NT2/D1 (cell line): ENCODE measurements at regions not wholly inside any gene's neighbourhood (a gene's known extent, or its start where the extent isn't known, plus 50 kb on each side); places are given as distances from the start of the nearest gene placed in this dataset.

Source experiments
- DNase-seq: peaks from one replicate; pipeline ENCODE4 v3.0.0-alpha.2; 2011; ENCODE audit warnings: low read depth, low spot score
- H3K27me3 ChIP-seq: 2 replicates; pipeline ENCODE4 v1.6.0; 2011; ENCODE audit warnings: mild to moderate bottlenecking; ENCODE audit not compliant: insufficient read length, insufficient read depth
- H3K36me3 ChIP-seq: 2 replicates; pipeline ENCODE4 v1.6.1; 2011; ENCODE audit warnings: mild to moderate bottlenecking, low read length, mixed read lengths; ENCODE audit not compliant: insufficient read depth, insufficient read length
- H3K4me1 ChIP-seq: 2 replicates; pipeline ENCODE4 v1.5.1; 2011; ENCODE audit not compliant: insufficient read depth, insufficient read length
- H3K4me3 ChIP-seq: 2 replicates; pipeline ENCODE4 v1.5.1; 2011; ENCODE audit warnings: low read depth; ENCODE audit not compliant: insufficient read length
- H3K9ac ChIP-seq: 2 replicates; pipeline ENCODE4 v1.6.0; 2011; ENCODE audit warnings: low read depth; ENCODE audit not compliant: insufficient read length
- H3K9me3 ChIP-seq: 2 replicates; pipeline ENCODE4 v1.5.1; 2011; ENCODE audit warnings: mild to moderate bottlenecking, low read length; ENCODE audit not compliant: insufficient read depth
- SUZ12 ChIP-seq: IDR thresholded peaks from 2 replicates; pipeline ENCODE4 v1.6.1; 2011; ENCODE audit not compliant: insufficient read length, insufficient read depth; ENCODE audit errors: extremely low read depth
- YY1 ChIP-seq: IDR thresholded peaks from 2 replicates; pipeline ENCODE4 v1.6.1; 2011; ENCODE audit not compliant: insufficient read length, insufficient read depth
- ZNF274 ChIP-seq: IDR thresholded peaks from 2 replicates; pipeline ENCODE4 v1.6.1; 2011; ENCODE audit warnings: mild to moderate bottlenecking, low read depth, low read length

- Histone ChIP-seq H3K27me3 (no peaks in the 10 kb centered on the region), H3K36me3 (no peaks in the 10 kb centered on the region), H3K9me3 (no peaks in the 10 kb centered on the region), H3K9ac (no peak overlapping the region), H3K4me1 (peaks cover 3% of the 10 kb centered on the region), H3K4me3 (no peak overlapping the region)
- DNase-seq: no peak
- TF ChIP-seq ZNF274 (no peak), SUZ12 (no peak), YY1 (no peak)
Observed at GRCh38 chr10:117689566-117689965, 147.0 kb downstream of the EMX2 start.

- H3K4me1 ChIP-seq: peaks cover 3% of the 10 kb centered on the region
- no peaks in the 10 kb centered on the region for H3K36me3 ChIP-seq
- TF ChIP-seq YY1 (no peak), SUZ12 (no peak)
- DNase-seq: no peak
- H3K4me3 ChIP-seq: no peak overlapping the region
- no peak overlapping the region for H3K9ac ChIP-seq
- H3K27me3 ChIP-seq: no peaks in the 10 kb centered on the region
- no peaks in the 10 kb centered on the region for H3K9me3 ChIP-seq
Observed at GRCh38 chr10:117690359-117690758, 147.8 kb downstream of the EMX2 start.

DNA sequence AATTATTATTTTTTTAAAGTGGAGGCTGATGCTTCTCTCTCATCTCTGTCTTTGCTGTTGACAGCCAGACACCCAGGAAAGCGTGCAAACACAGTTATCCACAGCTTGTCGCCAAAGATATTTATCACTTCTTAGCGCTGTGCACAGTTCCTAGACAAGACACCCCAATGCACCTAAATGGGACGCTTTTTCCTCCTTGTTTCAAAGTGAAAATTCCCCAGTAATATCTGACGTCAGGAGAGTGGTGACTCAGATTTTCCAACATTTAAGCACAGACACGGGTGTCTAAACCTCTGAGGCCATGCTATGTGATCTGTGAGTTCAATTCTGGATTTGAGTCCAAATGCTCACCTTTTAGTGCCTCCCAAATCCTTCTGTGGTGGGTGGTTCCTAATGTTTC is 151.6 kb downstream of the EMX2 start:
- no peaks in the 10 kb centered on the region for H3K27me3 ChIP-seq
- no peak overlapping the region for H3K4me3 ChIP-seq
- DNase-seq: no peak
- peaks cover 3% of the 10 kb centered on the region for H3K4me1 ChIP-seq
- H3K36me3 ChIP-seq: no peaks in the 10 kb centered on the region
- no peak overlapping the region for H3K9ac ChIP-seq
- H3K9me3 ChIP-seq: no peaks in the 10 kb centered on the region
- no peak for TF ChIP-seq YY1

DNA sequence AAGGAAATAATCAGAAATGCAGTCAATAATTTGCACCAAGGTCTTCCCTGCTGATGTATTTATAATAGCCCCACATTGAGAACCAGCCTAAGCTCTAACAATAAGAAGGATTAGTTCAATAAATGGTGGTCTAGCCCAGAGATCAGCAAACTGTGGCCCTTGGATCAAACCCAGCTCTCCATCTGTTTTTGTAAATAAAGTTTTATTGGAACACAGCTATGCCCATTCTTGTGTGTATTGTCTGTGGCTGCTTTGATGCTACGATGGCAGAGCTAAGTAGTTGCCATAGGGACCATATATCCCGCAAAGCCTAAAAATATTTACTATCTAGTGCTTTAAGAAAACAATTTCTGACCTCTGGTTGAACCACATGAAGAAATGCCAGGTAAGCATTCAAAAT is 154.9 kb downstream of the EMX2 start:
- H3K4me1 ChIP-seq: no peaks in the 10 kb centered on the region
- H3K4me3 ChIP-seq: no peak overlapping the region
- DNase-seq: no peak
- no peaks in the 10 kb centered on the region for H3K36me3 ChIP-seq
- TF ChIP-seq YY1 (no peak), SUZ12 (no peak), ZNF274 (no peak)
- H3K9ac ChIP-seq: no peak overlapping the region
- no peaks in the 10 kb centered on the region for H3K9me3 ChIP-seq
- H3K27me3 ChIP-seq: no peaks in the 10 kb centered on the region

DNA sequence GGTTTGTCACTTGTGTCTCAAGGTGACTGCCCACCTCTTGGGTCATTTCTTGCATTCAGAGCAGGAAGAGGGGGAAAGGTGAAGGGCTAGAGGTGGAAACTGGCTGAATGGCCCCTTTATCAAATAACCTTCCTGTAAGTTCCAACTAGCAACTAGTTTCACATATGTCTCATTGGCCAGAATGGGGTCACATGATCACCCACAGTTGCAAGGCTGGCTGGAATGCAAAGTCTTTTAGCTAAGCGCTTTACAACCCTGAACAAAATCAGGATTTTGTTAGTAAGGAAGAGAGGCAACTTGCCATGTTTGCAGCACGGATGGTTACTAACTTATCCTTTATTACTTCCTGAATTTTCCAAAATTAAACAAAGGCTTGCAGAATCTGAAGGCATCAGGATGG is 156.3 kb downstream of the EMX2 start:
- TF ChIP-seq SUZ12: no peak
- TF ChIP-seq ZNF274: no peak
- TF ChIP-seq YY1: no peak
- H3K4me1 ChIP-seq: no peaks in the 10 kb centered on the region

GRCh38 chr10:117699436-117700075 is 157.0 kb downstream of the EMX2 start:
- no peaks in the 10 kb centered on the region for H3K27me3 ChIP-seq
- H3K36me3 ChIP-seq: no peaks in the 10 kb centered on the region
- no peaks in the 10 kb centered on the region for H3K4me1 ChIP-seq
- no peak for TF ChIP-seq ZNF274
- TF ChIP-seq SUZ12: no peak
- no peak for TF ChIP-seq YY1
- H3K9ac ChIP-seq: no peak overlapping the region
- no peaks in the 10 kb centered on the region for H3K9me3 ChIP-seq
- no peak for DNase-seq
- no peak overlapping the region for H3K4me3 ChIP-seq

More for the DNA sequence above, 156.3 kb downstream of the EMX2 start:
- Histone ChIP-seq H3K9me3 (no peaks in the 10 kb centered on the region), H3K4me3 (no peak overlapping the region), H3K36me3 (no peaks in the 10 kb centered on the region), H3K27me3 (no peaks in the 10 kb centered on the region), H3K9ac (no peak overlapping the region)
- no peak for DNase-seq

DNA sequence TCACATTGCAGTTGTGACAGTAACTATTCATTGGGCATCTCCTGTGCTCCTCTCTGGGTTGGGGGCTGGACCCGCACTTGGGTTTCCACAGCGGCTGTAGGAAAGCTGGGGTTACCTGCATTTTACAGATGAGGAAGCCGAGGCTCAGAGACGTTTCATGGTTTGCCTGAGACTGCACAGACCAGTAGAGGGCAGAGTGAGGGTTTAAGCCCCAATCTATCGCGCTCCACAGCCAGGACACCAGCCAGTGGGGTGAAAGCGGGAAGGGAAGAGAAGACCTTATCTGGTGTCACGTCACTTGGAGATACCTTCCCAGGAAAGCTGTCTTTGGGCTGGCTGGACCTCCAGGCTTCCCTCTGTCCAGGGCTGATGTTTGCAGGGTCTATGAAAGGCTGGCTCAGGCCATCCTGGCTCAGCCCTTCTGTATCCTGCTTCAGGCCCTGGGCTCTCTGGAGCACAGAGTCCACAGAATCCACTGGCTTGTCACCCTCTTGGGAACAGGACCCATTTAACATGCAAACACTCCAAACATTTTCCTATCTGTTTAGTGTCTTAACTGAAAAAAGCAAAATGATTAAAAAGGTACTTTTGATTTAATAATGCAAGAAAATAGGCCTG is 167.7 kb downstream of the EMX2 start:
- no peak overlapping the region for H3K4me3 ChIP-seq
- no peaks in the 10 kb centered on the region for H3K36me3 ChIP-seq
- TF ChIP-seq SUZ12 (no peak), ZNF274 (no peak), YY1 (no peak)
- H3K9ac ChIP-seq: no peak overlapping the region
- DNase-seq: no peak
- peaks cover 7% of the 10 kb centered on the region; the same call in 1 of the 2 replicates for H3K9me3 ChIP-seq
- no peaks in the 10 kb centered on the region for H3K27me3 ChIP-seq
- H3K4me1 ChIP-seq: no peaks in the 10 kb centered on the region
